ENCODE measurements at regions not wholly inside any gene's neighbourhood (a gene's known extent, or its start where the extent isn't known, plus 50 kb on each side); places are given as distances from the start of the nearest gene placed in this dataset.
A peak's percentile ranks its signal among the peaks of the same experiment; 100 is the strongest.

DNA sequence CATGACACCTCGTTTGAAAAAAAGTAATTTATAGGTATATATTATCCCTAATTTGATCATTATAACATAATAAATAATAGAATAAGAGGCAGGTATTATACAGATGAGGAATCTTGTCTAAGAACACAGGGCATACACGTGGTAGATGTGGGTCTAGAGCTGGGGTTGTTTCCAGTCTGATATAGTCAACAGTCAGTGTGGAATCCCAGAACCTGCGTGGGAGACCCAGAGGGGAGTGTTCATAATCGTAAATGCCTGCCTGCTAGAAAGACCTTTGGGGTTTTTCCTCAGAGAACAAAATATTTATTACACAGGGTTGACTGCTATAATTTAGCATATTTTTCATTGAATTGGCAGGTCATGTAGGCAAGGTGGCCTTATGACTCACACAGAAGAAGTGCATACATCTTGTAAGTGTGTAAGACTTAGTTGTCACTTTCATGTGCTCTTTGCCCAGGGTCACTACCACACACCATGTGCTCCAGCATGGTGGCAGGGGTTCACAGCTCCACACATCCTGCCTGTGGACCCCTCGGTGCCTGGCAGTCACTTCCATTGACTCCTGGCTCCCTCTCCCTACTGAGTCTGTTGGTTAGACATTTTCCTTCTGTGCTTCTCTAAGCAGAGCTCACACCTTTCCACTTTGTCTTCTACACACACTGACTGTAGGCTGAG is 94.9 kb upstream of the IKZF1 start:
- DNase-seq (ENCODE audit: low spot score) = no peak

DNA sequence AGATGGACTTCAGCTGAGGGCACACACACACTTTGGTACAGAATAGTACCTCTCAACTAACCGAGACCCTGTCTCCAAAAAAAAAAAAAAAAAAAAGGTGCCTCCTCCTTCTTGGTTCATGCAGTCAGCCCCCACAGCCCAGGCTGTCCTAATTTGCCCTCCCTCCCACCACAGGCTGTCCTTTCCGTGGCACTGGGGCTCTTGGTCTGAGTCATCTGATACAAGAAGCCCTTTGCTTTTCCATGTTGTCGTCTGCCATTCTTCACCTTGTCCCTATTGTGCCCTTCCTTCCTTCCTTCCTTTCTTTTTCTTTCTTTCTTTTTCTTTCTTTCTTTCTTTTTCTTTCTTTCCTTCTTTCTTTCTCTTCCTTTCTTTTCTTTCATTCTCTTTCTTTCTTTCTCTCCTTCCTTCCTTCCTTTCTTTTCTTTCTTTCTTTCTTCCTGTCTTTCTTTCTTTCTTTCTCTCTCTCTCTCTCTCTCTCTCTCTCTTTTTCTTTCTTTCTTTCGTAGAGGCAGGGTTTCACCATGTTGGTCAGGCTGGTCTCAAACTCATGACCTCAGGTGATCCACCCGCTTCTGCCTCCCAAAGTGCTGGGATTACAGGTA is 96.0 kb upstream of the IKZF1 start:
- DNase-seq (ENCODE audit: low spot score) = no peak

DNA sequence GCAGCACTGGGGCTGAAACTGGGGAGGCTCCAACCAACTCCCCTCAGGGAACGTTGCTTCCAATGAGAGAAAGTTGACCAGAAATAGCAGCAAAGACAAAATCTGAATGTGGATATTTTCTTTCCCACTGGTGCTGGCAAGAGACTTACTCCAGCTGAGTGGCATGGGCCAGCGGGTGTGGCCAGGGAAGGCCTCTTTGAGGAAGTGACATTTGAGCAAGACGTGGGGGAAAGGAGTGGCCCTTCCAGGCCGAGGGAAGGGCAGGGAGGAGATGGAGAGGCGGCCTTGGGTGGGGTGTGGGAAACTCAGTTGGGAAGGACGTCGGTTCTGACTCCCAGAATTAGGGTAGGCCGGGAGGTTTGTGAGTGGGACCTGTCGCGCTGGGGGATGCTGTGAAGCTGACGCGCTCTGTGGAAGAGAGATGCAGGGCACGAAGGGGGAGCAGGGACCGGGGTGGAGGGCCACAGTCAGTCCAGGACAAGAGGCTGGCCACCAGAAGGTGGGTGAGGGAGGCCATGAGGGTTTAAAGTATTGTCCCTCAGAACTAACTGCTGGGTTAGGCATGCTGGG is 96.7 kb upstream of the IKZF1 start:
- DNase-seq (ENCODE audit: low spot score) = no peak

GRCh38 chr7:50207251-50207564 is 97.3 kb upstream of the IKZF1 start:
- no peak for DNase-seq (ENCODE audit: low spot score)

- DNase-seq (ENCODE audit: low spot score) = no peak
These were observed 97.9 kb upstream of the IKZF1 start for GRCh38 chr7:50206453-50207250.

DNA sequence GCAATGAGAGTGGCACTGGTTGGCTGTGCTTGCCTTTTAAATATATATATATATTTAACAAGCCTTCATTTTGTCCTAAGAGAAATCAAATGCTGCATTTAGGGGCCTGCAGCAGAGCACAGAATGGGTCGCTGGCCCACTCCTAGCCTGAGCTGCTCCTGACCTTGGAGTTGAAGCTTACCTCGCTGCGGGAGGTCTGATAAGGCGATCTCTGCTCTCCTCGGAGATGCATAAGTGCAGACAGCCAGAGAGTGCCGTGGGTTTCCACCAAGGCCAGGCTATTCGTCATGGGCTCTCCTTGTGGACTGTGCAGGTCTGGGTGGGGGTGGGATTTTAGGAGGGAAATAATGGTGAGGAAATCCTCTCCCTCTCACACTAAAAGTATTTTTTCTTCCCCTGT is 99.5 kb upstream of the IKZF1 start:
- DNase-seq (ENCODE audit: low spot score) = no peak

GRCh38 chr7:50204581-50204980 is 99.9 kb upstream of the IKZF1 start:
- no peak for DNase-seq (ENCODE audit: low spot score)

DNA sequence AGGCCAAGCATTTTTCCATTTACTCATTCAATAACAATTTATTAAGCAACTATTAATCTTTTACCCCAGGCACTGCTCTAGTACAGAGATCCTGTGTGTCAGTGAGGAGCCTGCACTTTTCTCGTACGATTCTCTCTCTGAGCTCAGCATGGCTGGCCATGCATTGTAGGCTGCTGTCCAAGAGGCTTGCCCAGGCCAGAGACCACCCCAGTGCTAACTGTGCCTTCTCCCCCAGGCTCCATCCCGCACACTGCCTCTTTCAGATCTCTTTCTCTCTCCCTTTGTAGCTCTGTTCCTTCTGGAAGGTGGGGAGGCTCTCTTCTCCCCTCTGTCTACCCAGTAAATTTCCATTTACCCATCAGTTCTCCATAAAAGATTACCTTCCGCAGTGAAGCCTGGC is 101.0 kb upstream of the IKZF1 start:
- no peak for DNase-seq (ENCODE audit: low spot score)

- no peak for DNase-seq (ENCODE audit: low spot score)
These were observed 102.4 kb upstream of the IKZF1 start for GRCh38 chr7:50202052-50202555.

DNA sequence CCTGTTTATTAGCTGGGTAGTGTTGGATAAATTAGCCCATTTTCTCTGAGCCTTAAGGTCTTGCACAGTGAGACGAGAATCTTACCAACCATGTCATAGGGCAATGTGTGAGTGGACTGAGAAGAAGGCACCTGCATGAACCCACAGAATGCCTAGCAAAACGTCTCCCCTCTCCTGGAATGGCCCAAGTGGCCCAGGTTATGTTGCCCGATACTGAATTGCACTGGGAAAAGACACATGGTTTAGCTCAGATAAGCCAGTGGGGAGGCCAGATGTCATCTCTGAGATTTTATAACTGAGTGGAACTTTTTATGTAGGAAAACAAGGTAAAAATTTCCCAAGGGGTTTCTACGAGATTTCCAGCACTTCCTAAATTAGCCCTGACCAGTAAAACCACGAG is 104.7 kb upstream of the IKZF1 start:
- no peak for DNase-seq (ENCODE audit: low spot score)

- peak; percentile 30 for DNase-seq (ENCODE audit: low spot score)
These were observed 104.5 kb upstream of the ZPBP start for GRCh38 chr7:50197549-50197948.

DNA sequence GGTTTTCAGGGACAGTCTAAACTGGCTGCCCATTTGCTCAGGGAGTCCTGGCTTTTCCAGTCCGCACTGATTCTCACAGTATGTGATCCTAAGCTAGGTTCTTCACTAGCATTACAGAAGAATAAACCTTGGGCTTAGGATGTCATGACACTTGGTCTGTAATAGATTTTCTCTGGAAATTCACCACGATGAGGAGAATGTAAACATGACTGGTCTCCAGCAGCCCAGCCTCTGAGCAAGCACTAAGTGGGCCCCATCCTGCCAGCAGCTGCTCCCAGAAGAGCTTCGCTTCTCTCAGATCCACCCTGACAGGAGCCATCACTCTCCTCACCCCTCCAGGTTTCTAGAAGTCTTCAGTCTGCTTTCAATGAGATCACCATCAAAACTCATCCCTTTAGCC is 103.7 kb upstream of the ZPBP start:
- DNase-seq (ENCODE audit: low spot score) = no peak

- DNase-seq (ENCODE audit: low spot score) = no peak
These were observed 97.7 kb upstream of the ZPBP start for GRCh38 chr7:50190776-50191175.

DNA sequence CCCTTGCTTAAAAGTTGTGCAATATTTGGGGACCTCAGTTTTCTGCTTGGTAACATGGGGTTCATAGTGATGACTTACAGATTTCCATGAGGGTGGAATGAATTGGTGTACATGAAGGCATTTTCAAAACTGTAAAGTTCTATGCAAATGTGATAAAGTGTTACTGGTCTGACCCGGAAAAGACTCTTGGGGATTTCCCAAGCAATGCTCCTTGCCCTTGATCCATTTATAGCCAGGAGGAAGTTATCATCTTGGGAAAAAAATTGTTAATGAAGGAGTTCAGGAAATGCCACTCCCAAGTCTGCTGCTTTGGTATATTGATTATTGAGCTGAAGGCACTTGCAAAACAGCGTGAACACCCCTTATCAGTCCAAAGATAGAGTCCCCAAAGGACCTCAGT is 96.3 kb upstream of the ZPBP start:
- no peak for DNase-seq (ENCODE audit: low spot score)

- no peak for DNase-seq (ENCODE audit: low spot score)
These were observed 93.1 kb upstream of the ZPBP start for GRCh38 chr7:50185951-50186682.

DNA sequence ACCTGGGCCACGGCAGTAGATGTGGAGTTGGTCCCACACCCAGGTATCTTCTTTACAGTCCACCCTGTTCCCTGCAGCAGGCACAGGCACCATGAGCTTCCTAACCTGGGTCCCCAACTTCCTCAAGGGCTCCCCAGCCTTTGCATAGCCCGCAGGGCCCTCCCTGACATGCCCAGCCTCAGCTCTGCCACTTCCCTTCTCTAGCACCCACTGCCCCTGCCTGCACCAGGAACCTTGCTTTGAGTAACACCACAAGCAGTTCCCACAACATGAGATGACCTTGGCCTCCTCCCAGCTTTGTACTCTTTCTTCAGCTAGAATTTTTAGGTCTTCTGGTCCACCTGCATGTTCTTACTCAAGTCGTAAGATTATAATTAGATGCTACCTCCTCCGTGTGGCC is 92.2 kb upstream of the ZPBP start:
- DNase-seq (ENCODE audit: low spot score) = no peak

GRCh38 chr7:50184271-50184990 is 91.4 kb upstream of the ZPBP start:
- DNase-seq (ENCODE audit: low spot score) = no peak

GRCh38 chr7:50182759-50183158 is 89.7 kb upstream of the ZPBP start:
- DNase-seq (ENCODE audit: low spot score) = no peak

DNA sequence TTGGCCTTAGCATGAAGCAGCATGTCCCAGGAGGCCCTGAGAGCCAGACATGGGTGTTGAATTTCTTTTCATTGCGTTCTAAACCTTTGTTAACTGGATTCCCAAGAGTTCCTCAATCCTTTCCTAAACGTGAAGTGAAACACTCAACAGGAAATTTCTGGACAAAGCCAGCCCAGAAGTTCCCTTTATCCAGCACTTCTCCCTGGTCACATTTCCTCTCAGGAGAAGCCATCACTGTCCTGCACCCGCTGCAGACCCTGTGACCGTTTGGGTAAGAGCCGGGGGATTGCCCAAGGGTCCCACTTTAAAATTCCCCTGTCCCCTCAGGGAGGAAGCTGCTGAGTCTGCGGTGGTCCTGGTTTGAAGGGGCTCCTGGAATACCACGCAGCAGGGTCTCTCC is 88.0 kb upstream of the ZPBP start:
- no peak for DNase-seq (ENCODE audit: low spot score)

- DNase-seq (ENCODE audit: low spot score) = no peak
These were observed 85.1 kb upstream of the ZPBP start for GRCh38 chr7:50178166-50178565.

DNA sequence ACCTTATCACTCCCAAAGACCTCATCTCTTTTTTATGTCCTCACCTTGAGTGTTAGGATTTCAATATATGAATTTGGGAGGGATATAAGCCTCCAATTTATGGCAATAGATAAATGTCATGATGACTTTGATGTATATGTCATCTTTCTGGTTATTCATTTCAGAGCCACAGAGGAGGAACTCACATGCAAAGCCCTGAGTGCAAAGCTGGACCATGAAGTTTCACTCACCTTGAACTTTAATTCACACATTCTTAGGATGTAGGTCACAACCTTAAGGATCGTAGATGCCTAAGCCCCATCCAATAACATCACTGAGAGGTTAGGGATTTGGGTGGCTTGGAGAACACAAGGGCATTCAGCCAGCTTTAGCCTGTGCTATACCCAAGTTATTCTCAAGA is 81.9 kb upstream of the ZPBP start:
- no peak for DNase-seq (ENCODE audit: low spot score)

Measured in LoVo (cell line).